Erythroblast (primary cell): ENCODE measurements at regions not wholly inside any gene's neighbourhood (a gene's known extent, or its start where the extent isn't known, plus 50 kb on each side); places are given as distances from the start of the nearest gene placed in this dataset.

Experiments
- GATA1 ChIP-seq: IDR thresholded peaks from 2 replicates; pipeline ENCODE4 v1.6.1; 2011; ENCODE audit warnings: low read depth, mild to moderate bottlenecking, control low read depth, low read length, moderate library complexity
- POLR2A ChIP-seq: IDR thresholded peaks from 2 replicates; pipeline ENCODE4 v1.6.1; 2011; ENCODE audit warnings: mild to moderate bottlenecking, low read length

DNA sequence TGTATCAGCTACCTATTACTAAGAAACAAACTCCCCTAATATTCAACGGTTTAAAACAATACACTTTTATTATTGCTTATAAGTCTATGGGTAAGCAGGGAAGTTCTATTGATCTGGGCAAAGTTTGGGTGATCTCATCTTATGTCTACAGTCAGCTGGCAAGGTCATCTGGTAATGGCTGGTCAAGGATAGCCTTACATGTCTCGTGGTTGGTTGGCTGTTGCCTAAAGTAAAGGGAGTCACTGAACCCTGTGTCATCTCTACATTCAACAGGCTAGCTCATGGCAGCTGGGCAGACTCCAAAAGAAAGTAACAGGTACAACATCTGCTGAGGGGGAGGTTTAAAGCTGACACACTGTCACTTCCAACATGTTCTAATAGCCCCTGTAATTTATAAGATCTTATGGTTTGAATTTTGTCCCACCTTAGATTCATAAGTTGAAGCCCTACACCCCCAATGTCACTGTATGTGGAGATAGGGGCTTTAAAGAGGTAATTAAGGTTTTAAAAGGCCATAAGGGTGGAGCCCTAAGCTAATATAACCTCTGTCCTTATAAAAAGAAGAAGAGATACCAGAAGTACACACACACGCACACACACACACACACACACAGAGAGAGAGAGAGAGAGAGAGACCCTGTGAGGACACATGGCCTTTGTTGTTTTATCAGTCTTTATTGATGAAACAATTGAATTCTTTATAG is 419.1 kb downstream of the NPIPA8 start:
- TF ChIP-seq POLR2A (no peak), GATA1 (no peak)
